Kidney (tissue), 13 donors: ENCODE measurements at regions not wholly inside any gene's neighbourhood (a gene's known extent, or its start where the extent isn't known, plus 50 kb on each side); places are given as distances from the start of the nearest gene placed in this dataset.

Experiments
- DNase-seq, 5 donors: peaks; one replicate each; pipeline ENCODE4 v3.0.0-alpha.2; 2013 to 2020
- FAIRE-seq: peaks from 2 replicates; lab custom pipeline; 2012; peaks lifted over from hg19 to GRCh38; lab: Jason Lieb, UNC
- H3K27ac ChIP-seq, 2 donors: one replicate each; pipeline ENCODE4 v1.7.0; 2013; ENCODE audit warnings: low read depth in 2 of 2, low read length in 2 of 2, inconsistent platforms in 1 of 2
- H3K27me3 ChIP-seq: one replicate; pipeline ENCODE4 v1.7.1; 2013; ENCODE audit warnings: low read length, inconsistent platforms; ENCODE audit not compliant: control insufficient read depth, insufficient read depth
- H3K36me3 ChIP-seq, 3 donors: one replicate each; pipeline versions ENCODE4 v1.7.0 to v1.7.1; 2013; ENCODE audit warnings: low read length in 3 of 3, control low read depth in 1 of 3, inconsistent platforms in 1 of 3; ENCODE audit not compliant: insufficient read depth in 3 of 3, control insufficient read depth in 2 of 3
- H3K4me1 ChIP-seq, 3 donors: one replicate each; pipeline versions ENCODE4 v1.7.0 to v1.7.1; 2013; ENCODE audit warnings: low read length in 3 of 3, inconsistent platforms in 1 of 3, low read depth in 1 of 3; ENCODE audit not compliant: control insufficient read depth in 2 of 3, insufficient read depth in 2 of 3
- H3K4me3 ChIP-seq, 3 donors: one replicate each; pipeline versions ENCODE4 v1.7.0 to v1.8.1; 2013; ENCODE audit warnings: low read length in 3 of 3, control low read depth in 1 of 3, inconsistent platforms in 1 of 3
- H3K9ac ChIP-seq, 3 donors: one replicate each; pipeline versions ENCODE4 v1.7.0 to v1.7.1; 2013; ENCODE audit warnings: low read length in 3 of 3, control low read depth in 1 of 3, inconsistent platforms in 1 of 3
- H3K9me3 ChIP-seq, 3 donors: one replicate each; pipeline versions ENCODE4 v1.7.0 to v1.7.1; 2013; ENCODE audit warnings: low read length in 3 of 3, control low read depth in 1 of 3, inconsistent platforms in 1 of 3; ENCODE audit not compliant: control insufficient read depth in 2 of 3, insufficient read depth in 1 of 3
- intact Hi-C: fragments of 100-400 bp; cut with DNase I; formaldehyde crosslinking; loops from one replicate; pipeline ENCODE4 v1.11.1; 2022
- TF ChIP-seq, protein P1 (sequence below): IDR thresholded peaks from 3 replicates; pipeline ENCODE4 v1.5.1; 2012; ENCODE audit warnings: mild to moderate bottlenecking, moderate library complexity, borderline replicate concordance; ENCODE audit not compliant: insufficient read depth; ENCODE audit errors: extremely low read depth
- donor health status: control.
- donor health status: control.
- donor health status: control.
- donor health status: control.
- donor health status: control.
- donor health status: DM: yes; HTN: yes; CAD: no.
- donor health status: Normal renal cell carcinoma (clear cell type).

DNA sequence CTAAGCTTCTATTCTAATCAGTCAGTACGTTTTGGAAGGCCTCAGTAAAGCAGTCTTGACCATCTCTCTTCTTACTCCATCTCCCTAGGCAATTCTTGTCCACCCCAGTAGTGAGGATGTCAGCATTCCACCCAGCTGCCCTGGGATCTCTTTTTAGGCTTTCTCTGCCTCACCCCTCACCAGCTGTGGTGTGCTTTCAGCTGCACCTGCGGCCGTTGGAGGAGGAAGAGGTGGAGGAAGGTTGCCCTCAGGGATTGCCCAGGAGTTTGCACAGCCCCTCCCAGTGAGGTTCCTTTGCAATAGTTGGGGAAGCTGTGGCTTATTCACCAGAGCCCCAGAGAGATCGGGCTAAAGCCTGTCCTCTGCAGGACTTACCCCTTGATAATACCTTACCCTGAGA lies 615.8 kb downstream of the BNC2 start:
- intact Hi-C loops: no loop called here
- TF ChIP-seq, protein P1, sequence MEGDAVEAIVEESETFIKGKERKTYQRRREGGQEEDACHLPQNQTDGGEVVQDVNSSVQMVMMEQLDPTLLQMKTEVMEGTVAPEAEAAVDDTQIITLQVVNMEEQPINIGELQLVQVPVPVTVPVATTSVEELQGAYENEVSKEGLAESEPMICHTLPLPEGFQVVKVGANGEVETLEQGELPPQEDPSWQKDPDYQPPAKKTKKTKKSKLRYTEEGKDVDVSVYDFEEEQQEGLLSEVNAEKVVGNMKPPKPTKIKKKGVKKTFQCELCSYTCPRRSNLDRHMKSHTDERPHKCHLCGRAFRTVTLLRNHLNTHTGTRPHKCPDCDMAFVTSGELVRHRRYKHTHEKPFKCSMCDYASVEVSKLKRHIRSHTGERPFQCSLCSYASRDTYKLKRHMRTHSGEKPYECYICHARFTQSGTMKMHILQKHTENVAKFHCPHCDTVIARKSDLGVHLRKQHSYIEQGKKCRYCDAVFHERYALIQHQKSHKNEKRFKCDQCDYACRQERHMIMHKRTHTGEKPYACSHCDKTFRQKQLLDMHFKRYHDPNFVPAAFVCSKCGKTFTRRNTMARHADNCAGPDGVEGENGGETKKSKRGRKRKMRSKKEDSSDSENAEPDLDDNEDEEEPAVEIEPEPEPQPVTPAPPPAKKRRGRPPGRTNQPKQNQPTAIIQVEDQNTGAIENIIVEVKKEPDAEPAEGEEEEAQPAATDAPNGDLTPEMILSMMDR: no peak

DNA sequence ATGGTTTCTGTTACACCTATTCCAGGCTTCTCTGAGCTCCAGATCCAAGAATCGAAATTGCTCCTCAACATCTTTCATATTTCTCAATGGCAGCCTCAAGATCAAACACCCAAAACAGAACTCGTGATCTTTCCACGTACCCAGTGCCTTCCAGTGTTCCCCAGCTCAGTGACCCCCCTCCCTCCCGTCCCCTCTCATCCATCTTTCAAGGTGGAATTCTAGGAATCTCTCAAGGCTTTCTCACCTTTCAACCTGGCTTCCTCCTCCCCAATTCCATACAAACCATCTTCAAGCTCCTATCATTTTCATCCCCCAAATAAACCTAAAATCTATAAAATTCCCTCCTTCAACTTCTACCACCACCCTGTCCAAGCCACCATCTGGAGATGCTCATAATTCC lies 615.3 kb downstream of the BNC2 start:
- intact Hi-C loops: no loop called here
- Histone ChIP-seq H3K9me3 (no peaks in the 10 kb centered on the region), H3K9ac (no peak overlapping the region), H3K4me3 (no peak overlapping the region), H3K27me3 (no peaks in the 10 kb centered on the region), H3K27ac (no peak overlapping the region), H3K4me1 (peaks cover 0 to 3% (median 0%) of the 10 kb centered on the region in 3 donors), H3K36me3 (no peaks in the 10 kb centered on the region)
- DNase-seq (no peak), FAIRE-seq (no peak)
- TF ChIP-seq, protein P1: no peak

More for the DNA sequence above, 615.8 kb downstream of the BNC2 start:
- Histone ChIP-seq H3K27me3 (no peaks in the 10 kb centered on the region), H3K9ac (no peak overlapping the region), H3K36me3 (no peaks in the 10 kb centered on the region), H3K4me3 (no peak overlapping the region), H3K9me3 (no peaks in the 10 kb centered on the region), H3K4me1 (peaks cover 0 to 3% (median 0%) of the 10 kb centered on the region in 3 donors), H3K27ac (no peak overlapping the region)
- no peak for FAIRE-seq
- no peak for DNase-seq

DNA sequence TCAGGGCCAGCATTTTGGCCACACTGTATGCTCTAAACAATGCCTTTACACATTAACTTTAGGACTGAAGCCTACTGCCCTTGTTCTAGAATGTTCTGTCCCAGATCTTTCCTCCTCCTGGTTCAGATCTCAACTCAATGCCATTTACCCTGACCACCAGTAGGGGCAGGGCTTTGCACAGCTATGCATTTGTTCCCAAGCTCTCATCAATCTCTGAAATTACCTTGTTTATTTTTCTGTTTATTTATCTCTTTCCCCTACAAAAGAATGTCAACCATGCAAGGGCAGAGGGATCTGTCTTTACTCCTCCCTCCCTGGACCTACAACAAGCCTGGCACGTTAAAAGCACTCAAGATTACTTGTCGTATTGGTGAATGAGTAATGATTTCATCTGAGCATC lies 612.9 kb downstream of the BNC2 start:
- intact Hi-C loops: no loop called here
- Histone ChIP-seq H3K9ac (no peak overlapping the region), H3K4me3 (no peak overlapping the region), H3K27me3 (no peaks in the 10 kb centered on the region), H3K36me3 (no peaks in the 10 kb centered on the region), H3K4me1 (peaks cover 0 to 3% (median 0%) of the 10 kb centered on the region in 3 donors), H3K27ac (no peak overlapping the region), H3K9me3 (no peaks in the 10 kb centered on the region)
- FAIRE-seq (no peak), DNase-seq (no peak)
- TF ChIP-seq, protein P1: peak; percentile 49

DNA sequence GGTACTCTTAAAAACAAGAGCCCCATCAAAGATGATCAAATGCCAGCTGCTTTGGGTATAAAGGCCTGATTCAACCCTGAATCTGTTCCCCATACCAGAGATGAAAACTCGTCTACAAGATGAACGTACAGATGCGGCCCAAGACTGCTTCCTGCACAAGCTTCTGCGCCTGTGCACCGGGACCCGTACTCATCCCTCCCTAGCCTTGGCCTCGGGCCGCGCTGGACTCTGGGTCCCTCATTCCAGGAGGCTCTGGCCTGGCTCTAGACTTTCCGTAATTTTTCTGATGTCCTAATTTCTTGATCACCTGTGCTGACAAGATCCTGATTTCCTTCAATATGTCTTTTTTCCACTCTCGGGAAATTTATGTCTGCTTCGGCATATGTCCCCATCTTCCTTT lies 612.3 kb downstream of the BNC2 start:
- no peak overlapping the region for H3K4me3 ChIP-seq
- H3K36me3 ChIP-seq: no peaks in the 10 kb centered on the region
- H3K27me3 ChIP-seq: no peaks in the 10 kb centered on the region
- DNase-seq: no peak
- no peaks in the 10 kb centered on the region for H3K9me3 ChIP-seq
- no peak overlapping the region for H3K9ac ChIP-seq
- peaks cover 0 to 2% (median 0%) of the 10 kb centered on the region in 3 donors for H3K4me1 ChIP-seq
- no peak overlapping the region for H3K27ac ChIP-seq
- no peak for FAIRE-seq
- TF ChIP-seq, protein P1: no peak
- intact Hi-C loops: no loop called here
